NCI-H446 (cell line): ENCODE measurements at regions not wholly inside any gene's neighbourhood (a gene's known extent, or its start where the extent isn't known, plus 50 kb on each side); places are given as distances from the start of the nearest gene placed in this dataset.
"Not testable (repeated sequence)": the region's sequence is repeated elsewhere in the genome, so short reads cannot be mapped to it uniquely, and the experiment has no call there.

Experiments
- DNase-seq, 2 experiments: peaks; one replicate each; lab custom pipeline; 2025; lab: John Stamatoyannopoulos, UW

DNA sequence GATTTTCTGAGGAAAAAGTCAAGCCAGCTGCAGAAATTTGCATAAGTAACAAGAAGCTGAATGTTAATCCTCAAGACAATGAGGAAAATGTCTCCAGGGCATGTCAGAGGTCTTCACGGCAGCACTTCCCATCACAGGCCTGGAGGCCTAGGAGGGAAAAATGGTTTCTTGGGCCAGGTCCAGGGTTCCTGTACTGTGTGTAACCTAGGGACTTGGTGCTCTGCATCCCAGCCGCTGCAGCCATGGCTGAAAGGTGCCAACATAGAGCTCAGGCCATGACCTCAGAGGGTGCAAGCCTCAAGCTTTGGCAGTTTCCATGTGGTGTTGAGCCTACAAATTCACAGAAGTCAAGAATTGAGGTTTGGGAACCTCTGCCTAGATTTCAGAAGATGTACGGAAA is 144.1 kb downstream of the AKR1D1 start:
- not testable (repeated sequence) for DNase-seq

DNA sequence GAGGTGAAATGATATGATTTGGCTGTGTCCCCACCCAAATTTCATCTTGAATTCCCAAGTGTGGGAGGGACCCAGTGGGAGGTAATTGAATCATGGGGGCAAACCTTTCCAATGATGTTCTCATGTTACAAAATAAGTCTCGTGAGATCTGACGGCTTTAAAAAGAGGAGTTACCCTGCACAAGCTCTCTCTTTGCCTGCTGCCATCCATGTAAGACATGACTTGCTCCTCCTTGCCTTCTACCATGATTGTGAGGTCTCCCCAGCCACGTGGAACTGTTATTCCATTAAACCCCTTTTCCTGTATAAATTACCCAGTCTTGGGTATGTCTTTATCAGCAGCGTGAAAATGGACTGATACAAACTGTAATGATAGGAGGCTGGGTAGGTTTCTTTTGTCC is 145.1 kb downstream of the AKR1D1 start:
- not testable (repeated sequence) for DNase-seq

GRCh38 chr7:138223402-138223879 is 147.2 kb downstream of the AKR1D1 start:
- no peak for DNase-seq

DNA sequence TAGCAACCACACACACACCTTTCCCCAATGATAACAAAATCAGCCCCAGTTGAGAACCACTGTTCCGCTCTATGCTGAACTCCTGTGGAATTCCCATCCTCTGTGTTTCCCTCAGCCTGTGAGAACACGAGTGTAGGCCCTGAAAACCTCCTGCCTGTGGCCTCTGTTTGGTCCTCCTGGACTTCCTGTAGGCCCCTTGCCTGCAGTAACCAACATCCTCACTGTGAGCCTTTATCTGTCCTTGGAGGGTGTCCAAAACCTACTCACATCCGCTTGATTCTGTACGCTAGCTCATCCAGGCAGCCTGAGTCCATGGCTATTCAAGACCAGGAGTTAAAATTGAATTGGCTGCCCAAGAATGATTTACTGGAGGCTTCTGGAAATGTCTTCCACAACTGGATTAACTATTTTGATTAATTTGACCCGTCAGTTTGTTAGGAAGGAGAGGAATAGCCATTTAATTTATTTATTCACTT is 149.8 kb downstream of the AKR1D1 start:
- DNase-seq: peak in 1 of 2 experiments; percentile 13

GRCh38 chr7:138226745-138227279 is 150.6 kb downstream of the AKR1D1 start:
- DNase-seq: no peak

GRCh38 chr7:138228119-138228518 is 151.9 kb downstream of the AKR1D1 start:
- no peak for DNase-seq

DNA sequence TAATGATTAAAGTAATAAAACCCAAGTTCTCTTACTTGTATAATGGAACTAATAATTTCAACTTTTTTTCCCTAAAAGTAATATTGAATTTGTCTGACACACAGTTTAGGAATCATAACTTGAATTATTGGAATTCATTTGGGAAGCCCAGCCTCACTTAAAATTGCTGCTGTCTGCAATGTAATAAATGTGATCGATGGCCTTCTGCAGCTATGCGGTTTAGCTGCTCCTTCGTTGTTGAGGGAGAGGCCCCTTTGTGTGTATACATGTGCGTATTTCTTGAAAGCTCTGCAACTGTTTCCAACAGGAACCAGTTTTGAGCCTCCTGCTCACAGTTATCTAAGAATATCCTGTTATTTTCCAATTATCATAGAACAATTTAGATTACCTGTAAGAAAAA is 152.5 kb downstream of the AKR1D1 start:
- DNase-seq: no peak

DNA sequence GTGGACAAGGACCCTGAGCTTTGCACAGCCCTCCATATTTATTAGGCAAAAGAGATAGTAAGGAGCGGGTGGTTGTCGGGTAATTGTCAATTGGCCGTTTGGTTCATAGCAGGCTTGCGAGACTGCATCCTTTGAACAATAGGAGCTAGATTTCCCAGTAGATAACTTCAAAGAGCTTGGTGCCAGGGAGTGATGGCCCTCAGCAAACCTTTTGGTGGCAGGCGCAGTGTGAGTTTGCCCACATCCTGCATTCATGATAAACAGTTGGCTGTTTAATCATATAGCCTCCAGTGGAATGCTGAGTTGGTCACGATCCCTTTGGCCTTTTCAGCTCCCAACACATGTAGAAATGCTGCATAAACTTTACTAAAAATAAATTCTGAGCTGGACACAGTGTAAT is 156.9 kb downstream of the AKR1D1 start:
- no peak for DNase-seq

DNA sequence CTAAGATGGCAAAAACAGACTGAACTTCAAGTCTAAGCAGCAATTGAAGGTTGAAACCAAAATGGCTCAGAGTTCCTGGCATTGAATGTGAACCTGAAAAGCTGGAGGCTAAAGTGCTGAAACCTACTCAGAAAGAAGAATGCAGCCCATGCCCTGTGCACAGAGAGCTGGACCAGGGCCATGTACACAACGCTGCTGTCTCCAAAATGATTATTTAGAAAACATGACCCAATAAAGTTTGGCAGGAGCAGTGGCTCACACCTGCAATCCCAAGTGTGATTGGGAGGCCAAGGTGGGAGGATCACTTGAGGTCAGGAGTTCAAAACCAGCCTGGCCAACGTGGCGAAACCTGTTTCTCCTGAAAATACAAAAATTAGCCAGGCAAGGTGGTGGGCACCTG is 158.9 kb downstream of the AKR1D1 start:
- peak in 1 of 2 experiments; percentile 10 for DNase-seq

DNA sequence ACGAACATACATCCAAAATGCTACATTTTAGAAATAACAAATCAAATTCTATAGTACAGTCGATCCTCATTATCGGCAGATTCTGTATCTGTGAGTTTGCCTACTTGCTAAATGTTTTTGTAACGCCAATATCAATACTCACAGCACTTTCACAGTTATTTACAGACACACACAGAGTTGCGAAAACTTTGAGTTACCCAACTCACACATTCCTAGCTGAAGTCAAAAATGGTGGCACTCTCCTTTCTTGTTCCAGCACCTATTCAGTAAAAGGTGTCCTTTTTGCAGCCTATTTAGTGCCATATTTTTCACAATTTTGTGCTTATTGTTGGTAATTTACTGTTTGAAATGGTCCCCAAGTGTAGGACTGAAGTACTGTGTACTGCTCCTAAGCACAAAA is 161.7 kb downstream of the AKR1D1 start:
- DNase-seq: no peak

- no peak for DNase-seq
These were observed 162.7 kb downstream of the AKR1D1 start for GRCh38 chr7:138238734-138239659.

DNA sequence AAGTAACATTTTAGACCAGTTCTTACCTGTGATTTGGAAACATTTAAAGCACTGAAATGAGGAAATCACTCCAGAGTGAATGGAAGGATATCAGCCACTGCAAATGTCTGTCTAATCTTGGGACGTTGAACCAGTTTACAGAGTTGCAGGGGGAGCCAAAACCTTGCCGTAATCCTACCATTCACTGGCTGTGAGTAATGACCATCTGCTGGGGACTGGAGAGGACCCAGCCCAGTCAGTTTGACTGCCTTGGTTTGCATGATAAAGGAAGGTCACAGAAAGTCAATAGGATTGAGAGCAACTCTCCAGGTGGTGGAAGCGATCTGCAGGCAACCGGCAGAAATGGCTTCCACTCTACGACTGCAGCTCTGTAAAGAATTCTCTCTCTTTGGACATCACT is 167.2 kb downstream of the AKR1D1 start:
- DNase-seq: peak; percentile 66 to 87

DNA sequence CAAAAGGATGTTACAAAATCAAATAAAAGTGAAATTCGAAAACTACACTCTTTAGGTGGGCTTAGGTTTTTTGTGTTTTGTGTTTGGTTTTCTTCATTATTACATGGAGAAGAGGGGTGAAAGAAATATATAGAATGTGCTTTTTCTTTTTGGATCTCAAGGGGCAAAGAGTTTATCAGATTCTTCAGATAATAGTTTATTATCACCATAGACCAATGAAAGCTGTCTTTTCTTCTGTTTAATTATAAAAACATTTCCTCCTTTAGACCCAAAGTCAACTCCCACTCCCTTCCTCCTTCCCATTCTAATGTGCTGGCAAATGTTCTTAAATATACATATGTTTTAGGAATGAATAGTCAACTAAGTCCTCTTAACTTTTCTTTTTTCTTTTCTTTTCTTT is 167.6 kb downstream of the AKR1D1 start:
- DNase-seq: no peak

- no peak for DNase-seq
These were observed 168.3 kb downstream of the AKR1D1 start for GRCh38 chr7:138244606-138245005.

GRCh38 chr7:138245216-138245615 is 169.0 kb downstream of the AKR1D1 start:
- DNase-seq: no peak

- DNase-seq: no peak
These were observed 169.4 kb downstream of the AKR1D1 start for GRCh38 chr7:138245682-138246081.

- no peak for DNase-seq
These were observed 170.2 kb downstream of the AKR1D1 start for GRCh38 chr7:138246428-138246827.

- no peak for DNase-seq
These were observed 170.8 kb downstream of the AKR1D1 start for GRCh38 chr7:138247081-138247480.

GRCh38 chr7:138247568-138248333 is 171.5 kb downstream of the AKR1D1 start:
- no peak for DNase-seq

GRCh38 chr7:138248609-138249008 is 172.3 kb downstream of the AKR1D1 start:
- no peak for DNase-seq

DNA sequence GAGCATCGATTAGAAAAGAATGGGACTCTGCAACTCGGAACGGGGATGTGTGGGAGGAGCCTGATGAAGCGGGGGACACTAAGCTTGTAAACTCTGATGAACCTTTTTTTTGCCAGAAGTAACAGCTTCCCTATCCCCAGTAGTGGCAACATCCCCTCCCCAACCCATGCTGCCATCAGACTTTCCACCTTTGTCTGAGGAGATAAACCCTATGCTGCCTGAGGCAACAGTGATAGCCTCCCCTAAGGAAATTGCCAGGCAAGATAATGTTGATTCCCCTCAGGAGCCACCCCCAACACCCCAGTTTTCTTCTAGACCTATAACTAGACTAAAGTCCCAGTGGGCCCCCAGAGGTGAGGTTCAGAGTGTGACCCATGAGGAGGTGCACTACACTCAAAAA is 173.7 kb downstream of the AKR1D1 start:
- DNase-seq: no peak

DNA sequence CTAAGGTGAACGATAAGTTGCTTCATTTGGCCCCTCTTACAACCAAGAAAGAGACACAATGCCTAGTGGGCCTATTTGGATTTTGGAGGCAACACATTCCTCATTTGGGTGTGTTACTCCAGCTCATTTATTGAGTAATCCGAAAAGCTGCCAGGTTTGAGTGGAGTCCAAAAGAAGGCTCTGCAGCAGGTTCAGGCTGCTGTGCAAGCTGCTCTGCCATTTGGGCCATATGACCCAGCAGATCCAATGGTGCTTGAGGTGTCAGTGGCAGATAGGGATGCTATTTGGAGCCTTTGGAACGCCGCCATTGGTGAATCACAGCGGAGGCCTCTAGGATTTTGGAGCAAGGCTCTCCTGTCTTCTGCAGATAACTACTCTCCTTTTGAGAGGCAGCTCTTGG is 176.4 kb downstream of the AKR1D1 start:
- DNase-seq: peak; percentile 62 to 82

GRCh38 chr7:138254444-138254843 is 178.2 kb downstream of the AKR1D1 start:
- DNase-seq: no peak
